CD4-positive, alpha-beta T cell treated with Interleukin-4 for 4 hours (primary cell): ENCODE measurements at regions not wholly inside any gene's neighbourhood (a gene's known extent, or its start where the extent isn't known, plus 50 kb on each side); places are given as distances from the start of the nearest gene placed in this dataset.

Experiments
- DNase-seq: peaks from one replicate; pipeline ENCODE4 v3.0.0-alpha.2; 2020

DNA sequence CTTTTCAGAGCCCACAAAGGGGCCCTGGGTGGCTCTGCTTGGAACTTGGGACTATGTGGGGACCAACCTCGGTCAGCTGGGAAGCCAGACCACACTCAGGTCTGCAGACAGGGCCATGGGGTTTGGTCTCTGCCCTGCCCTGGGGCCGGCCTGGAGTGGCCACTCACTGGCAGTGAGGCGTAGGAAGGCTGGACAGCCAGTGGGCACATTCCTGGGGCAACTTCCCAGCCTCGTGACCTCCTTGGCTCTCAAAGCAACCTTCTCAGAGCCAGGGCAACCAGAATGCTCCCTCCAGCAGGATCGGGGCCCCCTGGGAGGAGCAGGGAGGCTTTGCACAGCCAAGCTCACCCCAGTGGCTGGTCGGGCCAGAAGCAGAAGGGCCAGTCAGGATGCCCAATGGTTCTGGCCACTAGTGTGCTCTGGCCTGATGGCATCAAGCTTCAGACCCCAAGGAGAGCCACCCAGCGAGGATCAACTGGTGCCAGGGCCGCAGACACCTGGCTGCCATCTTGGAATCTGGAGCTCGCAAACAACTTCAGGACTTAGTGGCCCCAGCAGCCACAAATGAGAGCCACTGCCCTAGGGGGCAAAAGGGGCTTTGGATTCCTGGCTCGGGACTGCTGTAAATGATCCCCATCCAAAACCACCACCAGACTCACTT, 87.1 kb downstream of the MYEOV start:
- no peak for DNase-seq

DNA sequence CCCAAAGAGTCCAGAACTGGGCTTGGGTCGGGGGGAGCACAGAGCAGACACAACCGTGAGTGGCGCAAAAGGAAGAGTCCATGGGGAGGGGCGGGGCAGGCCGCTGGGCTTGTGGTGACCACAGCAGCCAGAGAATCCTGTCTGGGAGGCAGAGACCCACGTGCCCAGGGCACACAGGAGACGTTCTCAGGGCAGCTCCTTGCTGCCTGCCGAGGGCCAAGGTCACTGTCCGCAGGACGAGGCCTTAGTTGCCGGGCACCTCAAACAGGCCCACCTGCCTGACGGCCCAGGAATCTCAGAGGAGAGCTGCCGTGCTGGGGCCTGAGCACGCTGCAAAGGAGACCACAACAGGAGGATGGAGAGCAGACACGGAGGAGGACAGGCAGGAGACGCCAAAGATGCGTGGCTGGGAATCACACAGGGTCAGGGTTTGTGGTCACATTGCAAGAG, 87.8 kb downstream of the MYEOV start:
- no peak for DNase-seq

DNA sequence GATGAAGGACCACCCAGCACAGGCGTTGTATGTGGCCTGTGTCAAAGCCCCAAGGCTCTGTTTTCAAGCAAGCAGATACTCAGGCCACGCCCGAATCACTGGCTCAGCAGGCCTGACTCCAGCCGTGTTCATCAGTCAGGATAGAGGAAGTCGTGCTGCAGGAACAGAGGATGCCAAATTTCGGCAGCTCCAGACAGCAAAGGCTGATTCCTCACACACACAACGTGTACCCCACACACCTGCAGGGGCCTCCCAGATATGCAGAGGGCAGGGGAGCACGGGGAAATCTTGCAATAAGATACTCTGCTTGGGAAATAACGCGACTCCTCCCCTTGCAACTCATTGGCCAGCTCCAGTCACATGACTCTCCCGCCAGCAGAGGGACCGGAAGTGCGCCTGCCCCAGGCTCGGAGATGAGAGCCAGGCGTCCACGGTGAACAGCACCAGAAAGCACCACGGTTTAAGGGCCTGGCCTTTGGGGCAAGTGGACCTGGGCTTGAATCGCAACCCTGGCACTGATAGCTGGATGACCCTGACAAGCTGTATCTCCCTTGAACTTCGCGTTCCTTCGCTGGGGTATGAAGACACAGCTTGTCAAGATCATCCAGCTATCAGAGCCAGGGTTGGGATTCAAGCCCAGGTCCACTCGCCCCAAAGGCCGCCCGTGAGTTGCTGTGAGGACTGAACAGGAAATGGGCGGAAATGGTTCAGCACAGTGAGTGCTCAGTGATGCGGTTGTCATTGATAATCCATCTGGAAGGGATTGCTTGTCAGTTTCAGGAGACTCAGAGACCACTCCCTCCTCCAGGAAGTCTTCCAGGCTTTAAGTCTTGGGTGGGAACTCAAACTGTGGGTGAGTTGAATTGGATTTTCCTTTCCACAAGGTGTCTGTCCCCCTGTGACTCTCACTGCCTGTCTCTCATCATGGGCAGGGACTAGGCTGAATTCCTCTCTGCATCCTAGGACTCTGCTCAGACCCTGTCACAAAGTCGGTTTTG, 88.5 kb downstream of the MYEOV start:
- peak; percentile 4 for DNase-seq

DNA sequence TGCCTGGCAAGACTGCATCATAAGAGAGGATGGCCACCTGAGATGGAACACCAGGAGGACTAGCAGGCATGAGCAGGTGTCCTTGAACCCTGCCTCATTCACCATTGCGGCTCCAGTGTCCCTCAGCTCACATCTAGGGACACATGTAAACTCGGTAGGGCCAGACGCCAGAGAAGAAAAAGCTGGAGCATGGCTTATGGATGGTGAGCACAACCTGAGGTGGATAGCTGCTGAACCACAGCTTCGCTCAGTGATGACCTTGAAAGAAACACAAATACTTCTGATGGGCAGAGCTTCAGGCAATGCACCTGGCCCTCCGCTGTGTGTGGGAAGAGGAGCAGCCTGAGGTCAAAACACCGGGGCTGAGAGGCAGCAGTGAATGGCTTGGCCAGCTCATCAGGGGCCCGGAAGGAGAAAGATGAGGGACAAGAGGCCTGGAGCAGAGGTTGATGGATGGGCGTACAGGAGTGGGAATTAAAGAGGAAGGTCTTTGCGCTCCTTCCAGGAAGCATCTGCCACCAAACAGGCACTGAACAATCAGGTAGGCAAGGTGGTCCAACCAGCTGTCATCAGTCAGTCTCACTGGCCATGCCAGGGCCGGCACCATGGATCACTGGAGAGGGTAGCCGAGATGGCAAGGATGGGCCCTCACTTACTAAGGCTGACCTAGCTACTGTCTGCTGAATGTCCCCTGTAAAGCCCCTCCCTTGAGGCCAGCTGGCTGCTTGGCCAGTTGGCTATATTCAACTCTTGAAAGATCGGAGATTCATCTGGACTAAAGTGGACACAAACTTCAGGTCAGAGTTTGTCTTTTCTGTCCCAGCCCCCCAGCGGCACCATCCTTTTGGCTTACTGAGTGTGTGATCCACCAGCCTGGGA, 89.7 kb downstream of the MYEOV start:
- no peak for DNase-seq

DNA sequence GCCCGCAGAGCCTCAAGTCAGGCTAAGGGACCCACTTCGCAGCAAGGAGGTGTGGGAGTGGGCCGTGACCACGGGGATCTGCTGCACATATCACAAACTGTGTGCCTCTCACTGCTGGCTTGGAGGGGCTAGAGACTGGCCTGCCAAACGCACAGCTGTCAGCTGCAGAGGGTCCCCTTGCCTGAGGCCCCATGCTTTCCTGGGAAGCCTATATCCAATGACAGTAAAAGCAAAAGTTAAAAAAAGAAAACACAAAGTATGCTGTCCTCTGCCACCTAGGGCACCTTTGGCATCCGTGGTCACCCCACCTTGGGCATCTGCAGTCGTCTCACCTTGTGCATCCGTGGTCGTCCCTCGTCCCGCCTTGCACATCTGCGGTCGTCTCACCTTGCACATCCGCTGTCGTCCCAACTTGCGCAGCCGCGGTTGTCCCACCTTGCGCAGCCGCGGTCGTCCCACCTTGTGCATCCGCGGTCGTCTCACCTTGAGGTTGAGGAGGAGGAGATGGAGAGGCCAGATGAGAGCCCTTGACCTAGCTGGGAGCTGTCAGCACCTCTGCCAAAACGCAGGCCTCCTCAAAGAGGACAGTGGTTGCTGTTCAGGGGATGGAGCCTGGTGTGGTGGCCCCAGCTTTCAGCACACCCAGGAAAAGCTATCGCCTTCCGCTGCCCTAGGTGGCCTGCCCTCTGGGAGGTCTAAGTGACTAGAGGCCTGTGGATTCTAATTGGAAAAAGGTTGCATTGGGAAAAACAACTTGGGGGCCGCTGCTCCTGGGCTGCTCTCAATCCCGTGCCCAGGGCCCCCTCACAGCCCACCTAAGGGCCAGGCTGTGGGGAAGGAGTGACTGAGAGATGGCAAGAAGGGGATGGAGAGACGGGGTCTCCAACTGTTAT, 90.5 kb downstream of the MYEOV start:
- DNase-seq = no peak

DNA sequence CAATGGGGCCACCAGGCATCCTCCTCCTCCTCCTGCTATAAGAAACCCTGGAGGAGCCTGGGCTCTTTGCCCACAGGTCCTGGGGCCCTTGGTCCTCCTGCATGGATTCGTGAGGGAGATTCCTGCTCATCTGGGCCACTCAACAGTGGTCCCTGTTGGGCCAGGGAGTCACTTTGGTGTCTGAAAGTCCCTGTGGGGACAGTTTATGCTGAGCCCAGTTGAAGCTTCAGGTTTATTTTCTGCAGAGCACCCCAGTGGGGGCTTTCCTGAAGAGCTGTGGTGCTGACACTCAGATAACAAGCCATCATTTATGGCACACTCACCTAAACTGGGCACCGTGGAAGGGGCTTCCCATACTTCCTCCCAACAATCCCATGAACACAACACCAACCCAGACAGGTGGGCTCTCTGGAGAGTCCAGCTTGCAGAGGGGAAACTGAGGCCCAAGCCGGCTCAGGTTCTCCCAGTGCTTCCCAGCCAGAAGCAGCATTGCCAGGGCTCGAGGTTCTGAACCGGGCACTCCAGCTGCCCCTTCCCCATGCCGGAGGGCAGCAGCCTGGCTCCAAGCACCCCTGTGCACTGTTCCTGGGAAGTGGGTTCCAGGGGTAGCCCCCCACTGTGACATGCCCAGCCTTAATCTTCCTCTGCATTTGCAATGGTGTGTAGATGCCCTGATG, 91.3 kb downstream of the MYEOV start:
- no peak for DNase-seq

DNA sequence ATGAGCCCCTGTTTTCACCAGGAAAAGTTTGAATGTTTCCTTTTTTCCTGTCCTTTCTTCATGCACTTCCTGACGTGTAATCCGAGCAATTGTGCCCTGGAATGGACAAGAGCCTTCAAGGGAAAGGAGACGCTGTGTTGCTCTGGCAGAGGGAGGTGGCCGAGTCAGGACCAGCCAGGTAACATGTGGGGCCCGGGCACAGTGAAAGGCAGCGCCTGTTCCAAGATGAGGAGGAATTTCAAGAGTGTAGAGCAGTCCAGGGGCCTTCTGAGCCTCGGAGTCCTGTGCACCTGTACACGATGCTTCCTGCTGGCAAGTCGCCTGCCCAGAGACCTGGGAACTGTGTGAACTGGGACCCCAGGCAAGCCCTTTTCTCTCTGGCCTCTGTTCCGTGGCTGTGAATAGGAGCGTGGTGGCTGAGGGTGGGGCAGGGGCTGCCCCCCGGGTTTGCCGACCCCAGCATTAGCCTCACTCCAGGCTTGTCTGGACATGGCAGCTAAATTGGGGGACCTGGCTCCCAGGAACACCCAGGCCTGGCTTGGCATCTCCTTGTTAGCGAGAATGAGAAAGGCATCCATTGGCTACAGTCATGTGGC, 92.0 kb downstream of the MYEOV start:
- DNase-seq = no peak

DNA sequence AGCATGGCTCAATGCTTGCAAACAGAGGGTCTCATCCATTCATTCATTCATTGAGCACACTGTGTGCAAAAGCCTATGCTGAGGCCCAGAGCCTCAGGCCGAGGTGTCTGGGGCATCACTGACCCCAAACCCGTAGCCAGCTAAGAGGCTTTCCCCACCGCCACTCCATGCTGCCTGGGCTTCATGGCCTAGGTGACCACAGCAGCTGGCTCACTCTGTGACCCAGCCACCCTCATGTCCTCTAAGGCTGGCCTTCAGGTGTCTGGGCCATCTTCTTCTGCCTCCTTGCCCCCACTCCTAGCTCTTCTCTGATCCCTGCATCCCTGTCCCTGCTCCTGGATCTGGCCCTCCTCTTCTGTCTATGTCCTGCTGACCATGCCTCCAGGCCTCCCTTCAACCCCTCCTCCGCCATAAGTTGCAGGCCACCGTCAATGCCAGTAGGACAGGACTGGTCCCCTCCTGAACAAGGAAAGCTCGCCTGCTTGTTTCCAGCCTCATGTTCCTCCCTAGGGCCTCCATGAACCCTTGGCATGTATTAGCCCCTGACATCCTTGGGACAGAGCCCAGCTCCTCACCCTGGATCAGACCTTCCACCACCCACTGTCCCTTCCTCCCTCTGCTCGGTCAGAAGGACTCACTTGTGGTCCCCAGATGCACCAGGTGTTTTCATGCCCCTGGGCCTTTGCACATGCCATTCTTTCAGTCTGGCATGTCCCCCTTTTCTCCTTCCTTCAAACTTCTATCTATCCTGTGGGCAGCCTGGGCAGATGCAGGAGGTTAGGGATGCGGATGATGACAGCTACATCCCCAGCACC, 92.8 kb downstream of the MYEOV start:
- no peak for DNase-seq

DNA sequence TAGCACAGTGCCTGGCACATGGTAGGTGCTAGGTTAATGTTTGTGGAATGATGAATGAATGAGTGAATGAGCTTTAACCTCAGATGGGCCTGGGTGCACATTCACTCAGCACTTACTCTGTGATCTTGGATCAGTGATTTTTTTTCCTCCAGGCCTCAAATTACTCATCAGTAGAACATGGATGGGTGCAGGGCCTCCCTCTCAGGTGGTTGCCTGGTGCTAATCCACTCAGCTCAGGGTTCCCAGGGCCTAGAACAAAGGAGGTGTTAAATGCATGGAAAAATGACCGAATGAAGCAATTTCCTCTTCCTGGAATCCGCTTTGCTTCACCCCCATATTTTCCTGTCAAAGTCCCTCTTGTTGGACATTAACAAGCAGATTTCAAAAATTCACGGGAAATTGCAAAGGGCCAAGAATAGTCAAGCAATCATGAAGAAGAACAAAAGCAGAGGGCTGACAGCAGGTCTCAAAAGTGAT, 93.5 kb downstream of the MYEOV start:
- no peak for DNase-seq

DNA sequence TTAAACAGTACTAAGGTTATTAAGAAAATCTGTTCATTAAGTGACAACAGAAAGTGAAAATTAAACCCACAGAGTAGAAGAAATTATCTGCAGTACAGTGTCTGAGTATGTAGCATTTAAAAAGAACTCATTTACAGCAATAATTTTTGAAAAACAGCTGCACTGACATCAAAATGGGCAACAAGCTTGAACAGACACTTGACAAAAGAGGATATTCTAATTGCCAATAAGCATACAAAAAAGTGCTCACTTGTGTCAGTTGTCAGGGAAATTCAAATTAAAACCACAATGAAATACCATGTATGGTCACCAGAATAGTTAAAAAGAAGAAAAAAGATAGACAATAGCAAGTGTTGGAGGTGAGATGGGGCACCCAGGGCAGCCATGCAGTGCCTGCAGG, 93.3 kb upstream of the LINC01488 start:
- DNase-seq = no peak

DNA sequence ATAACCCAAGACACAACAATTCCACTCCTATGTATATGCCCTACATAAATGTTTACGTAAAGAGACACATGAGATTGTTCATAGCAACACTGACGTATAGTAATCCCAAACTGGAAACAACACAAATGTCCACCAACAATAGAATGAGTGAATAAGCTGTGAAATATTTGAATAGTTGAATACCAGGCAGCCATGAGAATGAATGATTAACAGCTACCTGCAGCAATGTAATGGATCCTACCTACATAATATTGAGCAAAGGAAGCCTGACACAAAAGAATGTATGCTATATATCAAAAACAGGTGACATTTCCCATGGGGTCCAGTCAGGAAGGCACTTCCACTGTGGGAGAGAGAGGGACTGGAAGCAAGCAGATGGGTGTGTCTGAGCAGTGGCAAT, 92.8 kb upstream of the LINC01488 start:
- DNase-seq = no peak

DNA sequence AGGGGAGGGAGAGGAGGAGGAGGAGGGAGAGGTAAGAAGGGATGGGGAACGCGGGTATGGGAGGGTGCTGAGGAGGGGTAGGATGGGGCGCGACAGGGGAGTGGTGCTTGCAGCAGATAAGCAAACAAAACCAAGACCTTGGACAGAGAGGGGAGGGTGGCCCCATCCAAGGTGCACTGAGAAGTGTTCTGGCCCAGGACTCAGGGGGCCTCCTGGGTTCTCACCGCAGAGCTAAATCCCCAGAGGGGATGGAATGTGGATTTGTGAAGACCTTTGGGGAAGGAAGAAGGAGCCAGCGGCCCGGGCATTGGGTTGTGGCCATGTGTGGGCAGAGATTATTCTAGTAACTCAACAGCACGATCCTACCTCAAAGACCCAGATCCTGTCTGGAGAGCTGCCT, 90.9 kb upstream of the LINC01488 start:
- no peak for DNase-seq

DNA sequence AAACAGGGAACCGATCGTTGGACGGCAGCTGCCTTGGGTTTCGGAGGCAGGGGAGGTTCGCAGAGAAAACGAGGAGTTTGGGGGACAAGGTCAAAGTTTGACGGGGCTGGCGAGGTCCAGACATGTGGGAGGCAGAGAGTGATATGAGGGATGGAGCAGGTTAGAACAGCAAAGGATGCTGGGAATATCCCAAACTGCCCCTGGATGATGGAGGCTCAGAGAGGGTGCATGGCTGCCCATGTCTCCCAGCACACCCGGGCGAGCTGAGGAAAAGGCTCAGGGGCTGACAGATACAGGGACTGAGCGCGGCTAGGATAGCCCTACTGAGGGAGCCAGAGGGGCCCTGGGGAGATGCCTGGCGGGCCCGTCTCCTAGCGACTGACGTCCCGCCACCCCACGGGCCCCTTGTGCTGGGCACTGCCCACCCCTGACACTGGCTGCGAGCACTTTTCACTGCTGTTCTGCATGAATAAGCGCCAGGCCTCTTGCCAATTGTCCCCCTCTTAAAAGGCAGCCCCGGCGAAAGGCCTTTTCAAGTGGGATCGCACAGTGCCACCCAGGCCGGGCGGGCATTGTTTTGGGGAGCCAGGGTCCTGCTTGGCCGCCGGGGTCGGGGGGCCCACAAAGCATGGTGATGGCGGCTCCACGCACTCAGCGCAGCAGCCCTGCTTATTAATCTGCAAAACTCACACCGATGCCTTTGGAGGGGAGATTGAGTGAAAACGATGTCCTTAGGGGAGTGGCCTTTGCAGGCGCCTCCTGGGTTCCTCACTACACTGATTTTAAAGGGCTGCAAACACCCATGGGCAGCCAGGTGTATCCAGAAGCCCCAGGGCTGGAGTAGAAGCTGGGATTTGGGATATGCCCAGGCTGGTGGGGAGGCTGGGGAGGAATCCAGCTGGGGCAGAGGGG, 90.0 kb upstream of the LINC01488 start:
- DNase-seq = no peak

DNA sequence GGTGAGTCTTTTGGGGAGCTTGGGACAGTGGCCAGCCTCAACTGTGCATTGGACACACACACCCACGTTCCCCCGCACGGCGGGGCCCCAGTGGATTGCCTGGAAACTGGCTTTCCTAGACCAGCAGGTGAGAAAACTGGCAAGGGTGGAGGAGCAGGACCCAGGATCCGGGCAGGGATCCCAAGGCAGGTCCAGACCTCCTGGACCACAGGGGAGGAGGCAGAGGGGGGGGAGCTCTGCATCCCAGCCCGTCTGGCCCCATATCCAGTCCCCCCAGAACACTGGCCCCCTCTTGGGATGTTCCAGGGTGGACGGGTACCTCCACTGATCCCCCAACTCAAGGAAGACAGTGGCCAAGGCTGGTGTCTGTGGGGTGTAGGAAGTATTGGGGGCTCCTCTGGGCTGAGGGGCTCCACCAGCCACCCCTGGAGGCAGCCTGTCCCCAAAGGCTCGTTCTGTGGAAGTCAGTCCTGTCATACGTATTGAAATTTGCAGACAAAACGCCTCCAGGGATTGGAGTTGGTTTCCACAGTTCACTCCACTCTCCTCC, 89.3 kb upstream of the LINC01488 start:
- DNase-seq = no peak

DNA sequence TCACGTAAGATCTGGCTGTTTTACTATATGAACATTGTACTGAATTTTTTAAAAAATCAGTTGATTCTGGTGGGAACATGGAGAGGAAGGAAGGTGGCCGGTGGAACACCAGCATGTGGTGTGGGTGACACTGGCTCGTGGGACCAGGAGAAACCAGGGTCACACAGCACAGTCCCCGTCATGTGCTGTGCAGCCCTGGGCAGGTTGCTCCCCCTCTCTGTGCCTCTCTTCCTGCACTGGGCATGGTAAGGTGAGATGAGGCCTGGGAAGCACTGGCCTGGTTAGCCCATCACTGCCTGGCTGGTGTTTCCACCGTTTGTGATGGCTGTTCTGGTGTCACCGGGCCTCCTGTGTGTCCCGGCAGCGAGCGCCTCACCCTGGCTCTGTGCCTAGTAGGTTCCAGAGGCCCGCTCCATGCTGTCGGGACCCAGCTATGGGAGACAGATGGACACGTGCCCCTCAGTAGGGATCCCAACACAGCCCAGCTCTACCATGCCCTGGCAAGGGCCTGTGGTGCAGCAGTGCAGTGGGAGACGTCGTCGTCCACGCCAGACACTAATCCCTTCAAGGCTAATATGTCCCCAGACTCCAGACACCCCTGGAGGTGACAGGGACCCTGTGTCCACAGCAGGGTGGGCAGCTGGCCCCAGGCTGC, 88.2 kb upstream of the LINC01488 start:
- no peak for DNase-seq

DNA sequence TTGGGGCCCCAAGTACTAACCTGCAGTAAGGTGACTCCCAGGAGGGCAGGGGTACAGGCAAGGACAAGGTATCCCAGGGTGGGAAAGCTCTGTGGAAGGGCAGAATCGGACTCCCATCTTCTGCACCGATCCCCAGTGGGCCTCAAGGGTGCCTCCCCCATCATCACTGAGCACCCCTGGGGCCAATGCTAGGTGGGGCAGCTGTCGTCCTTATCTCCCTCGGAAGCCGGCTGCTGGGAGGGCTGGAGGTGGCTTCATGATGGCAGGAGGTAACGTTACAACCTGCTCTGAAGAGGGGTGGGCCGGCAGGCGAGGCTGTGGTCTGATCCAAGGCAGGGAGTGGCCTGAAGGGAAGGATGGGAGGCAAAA, 87.6 kb upstream of the LINC01488 start:
- no peak for DNase-seq

DNA sequence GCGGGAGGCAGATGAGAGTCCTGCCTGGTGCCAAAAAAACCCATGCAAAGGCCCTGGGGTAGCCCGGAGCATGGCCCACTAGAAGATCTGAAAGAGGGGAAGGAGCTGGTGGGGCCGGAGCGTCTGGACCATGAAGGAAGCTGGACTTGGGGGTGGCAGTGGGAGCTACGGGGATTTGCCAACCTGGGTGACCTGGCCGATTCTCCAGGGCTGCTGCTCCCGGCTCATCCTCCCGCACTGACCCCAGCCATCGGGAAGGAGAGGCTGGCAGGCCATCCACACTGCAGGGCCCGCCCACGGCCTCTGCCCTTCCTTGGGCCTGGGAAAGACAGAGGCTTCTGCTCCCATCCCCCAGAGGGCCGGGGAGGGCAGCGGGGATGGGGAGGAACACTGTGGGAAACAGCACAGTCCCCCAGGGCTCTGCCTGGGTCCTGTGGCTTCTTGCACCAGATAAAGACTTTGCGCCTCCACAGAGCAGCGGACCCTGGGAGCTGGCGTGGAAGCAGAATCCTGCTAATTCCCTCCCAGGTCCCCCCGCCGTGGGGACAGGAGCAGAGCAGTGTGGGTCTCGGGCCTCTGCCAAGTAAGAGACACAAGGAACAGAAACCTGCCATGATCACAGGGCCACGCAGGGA, 87.1 kb upstream of the LINC01488 start:
- DNase-seq = no peak

DNA sequence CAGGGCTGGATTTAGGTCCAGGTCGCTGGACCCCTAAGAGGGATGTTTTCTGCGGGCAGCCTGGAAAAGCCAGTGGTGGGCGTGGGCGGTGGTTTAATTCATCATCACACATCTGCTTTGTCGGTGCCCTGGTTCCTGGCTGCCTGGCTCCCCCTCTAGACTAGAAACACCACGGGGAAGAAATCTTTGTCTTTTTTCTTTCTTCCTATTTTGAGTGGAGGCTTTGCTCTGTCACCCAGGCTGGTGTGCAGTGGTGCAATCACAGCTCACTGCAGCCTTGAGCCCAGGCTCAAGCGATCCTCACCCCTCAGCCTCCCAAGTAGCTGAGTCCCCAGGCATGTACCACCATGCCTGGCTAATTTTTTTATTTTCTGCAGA, 86.6 kb upstream of the LINC01488 start:
- no peak for DNase-seq
